CD4-positive, alpha-beta memory T cell (primary cell): ENCODE measurements at regions not wholly inside any gene's neighbourhood (a gene's known extent, or its start where the extent isn't known, plus 50 kb on each side); places are given as distances from the start of the nearest gene placed in this dataset.
"Not testable (repeated sequence)": the region's sequence is repeated elsewhere in the genome, so short reads cannot be mapped to it uniquely, and the experiment has no call there.

Source experiments
- CTCF ChIA-PET: fragments of 350-600 bp; sonication (Branson Sonifier 250); formaldehyde crosslinking; loops from one replicate; lab custom pipeline; 2021; ENCODE audit warnings: inconsistent platforms; ENCODE audit not compliant: partially characterized antibody; lab: Charles Lee
- POLR2A ChIA-PET: fragments of 350-600 bp; sonication (Branson Sonifier 250); formaldehyde crosslinking; loops from one replicate; lab custom pipeline; 2021; ENCODE audit not compliant: partially characterized antibody; lab: Charles Lee
- DNase-seq, 5 donors: peaks; one replicate each; pipeline versions ENCODE4 v3.0.0 to v3.0.0-alpha.2; 2020 to 2022; ENCODE audit warnings: mixed read lengths in 1 of 5
- H3K27ac ChIP-seq: one replicate; pipeline ENCODE4 v1.7.0; 2013; ENCODE audit warnings: low read depth, low read length
- H3K27me3 ChIP-seq: 2 replicates; pipeline ENCODE4 v1.7.0; 2013; ENCODE audit warnings: mild to moderate bottlenecking, low read length, moderate library complexity; ENCODE audit not compliant: insufficient read depth
- H3K36me3 ChIP-seq: 2 replicates; pipeline ENCODE4 v1.7.0; 2013; ENCODE audit warnings: mild to moderate bottlenecking, low read length, moderate library complexity; ENCODE audit not compliant: insufficient read depth
- H3K4me1 ChIP-seq: 2 replicates; pipeline ENCODE4 v1.7.0; 2013; ENCODE audit warnings: mild to moderate bottlenecking, low read length, moderate library complexity; ENCODE audit not compliant: insufficient read depth
- H3K4me3 ChIP-seq, 2 donors: one replicate each; pipeline ENCODE4 v1.7.0; 2013; ENCODE audit warnings: low read length in 2 of 2, mild to moderate bottlenecking in 1 of 2
- H3K9me3 ChIP-seq, 2 donors: one replicate each; pipeline ENCODE4 v1.7.0; 2013; ENCODE audit warnings: low read length in 2 of 2, control low read depth in 1 of 2; ENCODE audit not compliant: control insufficient read depth in 1 of 2
- H3K27ac Mint-ChIP-seq, 7 donors: one replicate each; pipeline ENCODE4 v1.8.0; 2020 to 2021; ENCODE audit warnings: mixed read lengths in 7 of 7, mild to moderate bottlenecking in 6 of 7, inconsistent platforms in 3 of 7, moderate library complexity in 3 of 7
- H3K27me3 Mint-ChIP-seq, 2 donors: one replicate each; pipeline ENCODE4 v1.8.0; 2020 to 2021; ENCODE audit warnings: mixed read lengths in 2 of 2
- H3K36me3 Mint-ChIP-seq, 2 donors: one replicate each; pipeline ENCODE4 v1.8.0; 2020 to 2021; ENCODE audit warnings: mixed read lengths in 2 of 2, inconsistent platforms in 1 of 2, mild to moderate bottlenecking in 1 of 2
- H3K4me1 Mint-ChIP-seq, 4 donors: one replicate each; pipeline ENCODE4 v1.8.0; 2020 to 2021; ENCODE audit warnings: mixed read lengths in 4 of 4, mild to moderate bottlenecking in 1 of 4
- H3K4me3 Mint-ChIP-seq, 8 donors: one replicate each; pipeline ENCODE4 v1.8.0; 2020 to 2021; ENCODE audit warnings: mixed read lengths in 8 of 8, mild to moderate bottlenecking in 7 of 8, moderate library complexity in 6 of 8, inconsistent platforms in 3 of 8
- H3K9me3 Mint-ChIP-seq, 8 donors: one replicate each; pipeline ENCODE4 v1.8.0; 2020 to 2021; ENCODE audit warnings: mixed read lengths in 8 of 8, mild to moderate bottlenecking in 5 of 8, inconsistent platforms in 3 of 8, moderate library complexity in 1 of 8
- intact Hi-C: fragments of 100-400 bp; cut with micrococcal nuclease; formaldehyde crosslinking; loops from one replicate; pipeline ENCODE4 v1.15.1; 2023

DNA sequence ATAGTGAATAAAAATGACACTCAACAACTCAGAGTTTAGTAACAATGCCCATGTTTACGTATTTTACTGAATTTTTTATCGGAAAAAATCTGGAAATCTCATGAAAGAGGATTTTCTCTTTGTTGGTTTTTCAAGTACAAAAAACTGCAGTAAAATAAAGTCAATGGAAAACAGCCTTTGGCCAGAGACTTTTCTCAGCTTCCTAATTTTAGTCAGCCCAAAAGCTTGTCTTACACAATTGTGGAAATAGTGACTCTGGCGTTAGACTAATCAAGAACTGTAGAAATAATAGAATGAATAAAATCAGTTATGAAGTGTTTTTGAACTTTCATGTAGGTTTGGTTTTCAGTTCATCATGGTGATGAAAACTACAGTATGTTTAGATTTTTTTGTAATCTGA is 234.7 kb downstream of the DKK2 start:
- no peaks in the 10 kb centered on the region for H3K36me3 Mint-ChIP-seq
- CTCF ChIA-PET, result no interaction called here
- intact Hi-C loops, result no loop called here
- no peak overlapping the region for H3K27ac ChIP-seq
- POLR2A ChIA-PET, result no interaction called here
- H3K36me3 ChIP-seq, result no peaks in the 10 kb centered on the region
- no peaks in the 10 kb centered on the region for H3K4me1 ChIP-seq
- H3K9me3 Mint-ChIP-seq, result peaks cover 0 to 2% (median 0%) of the 10 kb centered on the region in 8 donors
- H3K4me3 ChIP-seq, result no peak overlapping the region
- H3K27me3 ChIP-seq, result no peaks in the 10 kb centered on the region
- H3K27me3 Mint-ChIP-seq, result no peaks in the 10 kb centered on the region
- no peak overlapping the region for H3K4me3 Mint-ChIP-seq
- no peak overlapping the region for H3K27ac Mint-ChIP-seq
- no peak for DNase-seq
- no peaks in the 10 kb centered on the region for H3K4me1 Mint-ChIP-seq
- no peaks in the 10 kb centered on the region for H3K9me3 ChIP-seq

- DNase-seq, result no peak
- Mint-ChIP-seq H3K27me3 (no peaks in the 10 kb centered on the region), H3K9me3 (peaks cover 0 to 4% (median 0%) of the 10 kb centered on the region in 8 donors), H3K4me3 (no peak overlapping the region), H3K27ac (no peak overlapping the region), H3K36me3 (no peaks in the 10 kb centered on the region), H3K4me1 (no peaks in the 10 kb centered on the region)
- Histone ChIP-seq H3K4me1 (no peaks in the 10 kb centered on the region), H3K9me3 (no peaks in the 10 kb centered on the region), H3K4me3 (no peak overlapping the region), H3K36me3 (no peaks in the 10 kb centered on the region), H3K27me3 (no peaks in the 10 kb centered on the region), H3K27ac (no peak overlapping the region)
- CTCF ChIA-PET, result no interaction called here
- POLR2A ChIA-PET, result no interaction called here
- intact Hi-C loops, result no loop called here
These were observed 239.2 kb downstream of the DKK2 start for GRCh38 chr4:106796876-106797275.

DNA sequence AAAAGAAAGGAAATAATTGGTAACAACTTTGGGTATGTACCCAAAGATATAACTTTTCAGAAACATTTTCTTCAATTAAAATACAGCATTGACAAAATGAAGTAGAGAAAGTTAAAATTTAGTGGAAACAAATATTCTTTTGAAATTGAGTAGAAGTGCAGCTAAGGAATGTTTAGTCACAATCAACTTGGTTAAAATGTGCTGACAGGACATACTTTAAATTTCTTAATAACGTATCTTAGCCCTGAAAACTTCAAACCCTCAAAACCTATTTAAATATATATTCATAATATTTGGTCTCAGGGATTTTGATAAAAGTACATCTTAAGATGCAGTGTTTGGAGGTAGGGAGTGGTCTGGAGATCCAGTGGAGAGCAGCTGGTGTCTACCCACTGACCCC is 240.8 kb downstream of the DKK2 start:
- Histone ChIP-seq H3K4me1 (no peaks in the 10 kb centered on the region), H3K4me3 (no peak overlapping the region), H3K27ac (no peak overlapping the region), H3K36me3 (no peaks in the 10 kb centered on the region), H3K27me3 (no peaks in the 10 kb centered on the region), H3K9me3 (no peaks in the 10 kb centered on the region)
- ChIA-PET CTCF (no interaction called here), POLR2A (no interaction called here)
- H3K4me3 Mint-ChIP-seq, result no peak overlapping the region
- H3K36me3 Mint-ChIP-seq, result no peaks in the 10 kb centered on the region
- intact Hi-C loops, result no loop called here
- no peaks in the 10 kb centered on the region for H3K27me3 Mint-ChIP-seq
- H3K9me3 Mint-ChIP-seq, result peaks cover 0 to 7% (median 2%) of the 10 kb centered on the region in 8 donors
- DNase-seq, result no peak
- H3K4me1 Mint-ChIP-seq, result no peaks in the 10 kb centered on the region
- no peak overlapping the region for H3K27ac Mint-ChIP-seq

GRCh38 chr4:106793933-106794332 is 242.2 kb downstream of the DKK2 start:
- H3K9me3 ChIP-seq, result no peaks in the 10 kb centered on the region
- DNase-seq, result no peak
- no peaks in the 10 kb centered on the region for H3K27me3 ChIP-seq
- CTCF ChIA-PET, result no interaction called here
- Mint-ChIP-seq H3K27me3 (no peaks in the 10 kb centered on the region), H3K9me3 (peaks cover 0 to 10% (median 4%) of the 10 kb centered on the region in 8 donors), H3K4me3 (no peak overlapping the region), H3K27ac (no peak overlapping the region), H3K36me3 (no peaks in the 10 kb centered on the region), H3K4me1 (no peaks in the 10 kb centered on the region)
- no peak overlapping the region for H3K27ac ChIP-seq
- intact Hi-C loops, result no loop called here
- H3K4me1 ChIP-seq, result no peaks in the 10 kb centered on the region
- no peaks in the 10 kb centered on the region for H3K36me3 ChIP-seq
- no peak overlapping the region for H3K4me3 ChIP-seq
- POLR2A ChIA-PET, result no interaction called here

GRCh38 chr4:106775636-106776035 is 260.5 kb downstream of the DKK2 start:
- ChIA-PET CTCF (no interaction called here), POLR2A (no interaction called here)
- intact Hi-C loops, result no loop called here
- H3K36me3 ChIP-seq, result no peaks in the 10 kb centered on the region
- no peaks in the 10 kb centered on the region for H3K36me3 Mint-ChIP-seq
- H3K4me3 ChIP-seq, result no peak overlapping the region
- H3K27ac Mint-ChIP-seq, result no peak overlapping the region
- H3K27ac ChIP-seq, result no peak overlapping the region
- no peaks in the 10 kb centered on the region for H3K4me1 ChIP-seq
- no peaks in the 10 kb centered on the region for H3K4me1 Mint-ChIP-seq
- H3K9me3 Mint-ChIP-seq, result peaks cover 0 to 8% (median 5%) of the 10 kb centered on the region in 8 donors
- no peaks in the 10 kb centered on the region for H3K27me3 Mint-ChIP-seq
- H3K9me3 ChIP-seq, result no peaks in the 10 kb centered on the region
- H3K4me3 Mint-ChIP-seq, result no peak overlapping the region
- H3K27me3 ChIP-seq, result no peaks in the 10 kb centered on the region
- DNase-seq, result no peak

GRCh38 chr4:106774055-106774454 is 262.1 kb downstream of the DKK2 start:
- H3K36me3 Mint-ChIP-seq, H3K36me3 ChIP-seq, intact Hi-C loops, H3K4me1 ChIP-seq, POLR2A ChIA-PET, DNase-seq, H3K4me1 Mint-ChIP-seq, H3K27me3 ChIP-seq, H3K27me3 Mint-ChIP-seq, H3K4me3 Mint-ChIP-seq, H3K27ac Mint-ChIP-seq, H3K27ac ChIP-seq, H3K4me3 ChIP-seq, CTCF ChIA-PET, H3K9me3 ChIP-seq: not testable (repeated sequence)
- H3K9me3 Mint-ChIP-seq, result peaks cover 0 to 11% (median 4%) of the 10 kb centered on the region in 8 donors

DNA sequence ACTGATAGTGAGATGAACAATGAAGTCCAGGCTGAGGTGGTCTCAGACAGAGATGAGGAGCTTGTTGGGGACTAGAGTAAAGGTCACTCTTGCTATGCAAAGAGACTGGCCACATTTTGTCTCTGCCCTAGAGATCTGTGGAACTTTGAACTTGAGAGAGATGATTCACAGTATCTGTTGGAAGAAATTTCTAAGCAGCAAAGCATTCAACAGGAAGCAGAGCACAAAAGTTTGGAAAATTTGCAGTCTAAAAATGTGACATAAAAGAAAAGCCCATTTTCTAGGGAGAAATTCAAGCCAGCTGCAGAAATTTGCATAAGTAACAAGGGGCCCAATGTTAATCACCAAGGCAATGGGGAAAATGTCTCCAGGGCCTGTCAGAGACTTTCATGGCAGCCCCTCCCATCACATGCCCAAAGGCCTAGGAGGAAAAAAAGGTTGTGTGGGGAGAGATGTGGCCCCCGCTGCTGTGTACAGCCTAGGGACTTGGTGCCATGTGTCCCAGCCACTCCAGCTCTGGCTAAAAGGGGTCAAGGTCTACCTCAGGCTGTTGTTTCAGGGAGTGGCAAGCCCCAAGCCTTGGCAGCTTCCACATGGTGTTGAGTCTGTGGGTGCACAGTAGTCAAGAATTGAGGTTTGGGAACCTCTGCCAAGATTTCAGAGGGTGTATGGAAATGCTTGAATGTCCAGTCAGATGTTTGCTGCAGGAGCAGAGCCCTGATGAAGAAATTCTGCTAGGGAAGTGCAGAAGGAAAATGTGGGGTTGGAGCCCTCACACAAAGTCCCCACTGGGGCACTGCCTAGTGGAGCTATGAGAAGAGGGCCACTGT is 262.8 kb downstream of the DKK2 start:
- Histone ChIP-seq H3K9me3 (no peaks in the 10 kb centered on the region), H3K4me1 (no peaks in the 10 kb centered on the region), H3K36me3 (no peaks in the 10 kb centered on the region), H3K4me3 (no peak overlapping the region), H3K27me3 (no peaks in the 10 kb centered on the region), H3K27ac (no peak overlapping the region)
- no peak overlapping the region for H3K27ac Mint-ChIP-seq
- intact Hi-C loops, result no loop called here
- H3K4me3 Mint-ChIP-seq, result no peak overlapping the region
- POLR2A ChIA-PET, result no interaction called here
- H3K4me1 Mint-ChIP-seq, result no peaks in the 10 kb centered on the region
- no peaks in the 10 kb centered on the region for H3K27me3 Mint-ChIP-seq
- DNase-seq, result no peak
- H3K9me3 Mint-ChIP-seq, result peaks cover 0 to 11% (median 4%) of the 10 kb centered on the region in 8 donors
- H3K36me3 Mint-ChIP-seq, result no peaks in the 10 kb centered on the region
- CTCF ChIA-PET, result no interaction called here
